Right cardiac atrium (tissue), 5 donors: ENCODE measurements at regions not wholly inside any gene's neighbourhood (a gene's known extent, or its start where the extent isn't known, plus 50 kb on each side); places are given as distances from the start of the nearest gene placed in this dataset.
A peak's percentile ranks its signal among the peaks of the same experiment; 100 is the strongest.

Experiments
- ATAC-seq, 2 donors: fragments of 200-7000 bp; cut with Tn5 transposase; one replicate each; pipeline versions ENCODE4 v1.8.0 to v1.9.1; 2020; ENCODE audit warnings: moderate library complexity in 2 of 2, mild to moderate bottlenecking in 1 of 2
- DNase-seq, 3 donors: peaks; one replicate each; pipeline ENCODE4 v3.0.0-alpha.2; 2020
- H3K27ac ChIP-seq: one replicate; pipeline ENCODE4 v1.5.1; 2013; ENCODE audit warnings: mild to moderate bottlenecking, low read length, control low read depth, moderate library complexity
- H3K27me3 ChIP-seq: one replicate; pipeline ENCODE4 v1.6.1; 2013; ENCODE audit not compliant: control insufficient read depth, insufficient read depth
- H3K4me1 ChIP-seq: one replicate; pipeline ENCODE4 v1.6.1; 2013; ENCODE audit warnings: low read length; ENCODE audit not compliant: control insufficient read depth, insufficient read depth
- H3K4me3 ChIP-seq: one replicate; pipeline ENCODE4 v1.5.1; 2013; ENCODE audit warnings: low read length, control low read depth
- H3K9me3 ChIP-seq: one replicate; pipeline ENCODE4 v1.6.1; 2013; ENCODE audit warnings: low read length; ENCODE audit not compliant: control insufficient read depth
- WGBS: extraction: QIAGEN DNeasy Blood & Tissue Kit; methylation state at CpG from one replicate; pipeline ENCODE4 v1.1.7; 2013; 5-methylcytosine and 5-hydroxymethylcytosine counted together
- intact Hi-C, 4 donors: fragments of 100-400 bp; cut with DNase I; formaldehyde crosslinking; loops; one replicate each; pipeline versions ENCODE4 v1.11.0 to v1.14.0; 2022 to 2023
- donor health status: healthy with polysubstance abuse.
- donor health status: DM: no; HTN: yes; CAD: no.
- donor health status: DM: no; HTN: no; CAD: no.
- donor health status: DM: no; HTN: yes; CAD: no; lungs with severe emphysema.
- donor health status: DM: yes; HTN: yes; CAD: no.

GRCh38 chr11:70501933-70502540 is 103.7 kb downstream of the CTTN start:
- Histone ChIP-seq H3K9me3 (no peaks in the 10 kb centered on the region), H3K4me1 (peaks cover 2% of the 10 kb centered on the region), H3K4me3 (no peak overlapping the region), H3K27ac (no peak overlapping the region), H3K27me3 (no peaks in the 10 kb centered on the region)
- 88% methylated on average over 18 of the region's 18 CpGs for WGBS
- peak in 2 of 3 donors; percentile 50 to 58 for DNase-seq
- intact Hi-C loops = no loop called here
- no peak for ATAC-seq

DNA sequence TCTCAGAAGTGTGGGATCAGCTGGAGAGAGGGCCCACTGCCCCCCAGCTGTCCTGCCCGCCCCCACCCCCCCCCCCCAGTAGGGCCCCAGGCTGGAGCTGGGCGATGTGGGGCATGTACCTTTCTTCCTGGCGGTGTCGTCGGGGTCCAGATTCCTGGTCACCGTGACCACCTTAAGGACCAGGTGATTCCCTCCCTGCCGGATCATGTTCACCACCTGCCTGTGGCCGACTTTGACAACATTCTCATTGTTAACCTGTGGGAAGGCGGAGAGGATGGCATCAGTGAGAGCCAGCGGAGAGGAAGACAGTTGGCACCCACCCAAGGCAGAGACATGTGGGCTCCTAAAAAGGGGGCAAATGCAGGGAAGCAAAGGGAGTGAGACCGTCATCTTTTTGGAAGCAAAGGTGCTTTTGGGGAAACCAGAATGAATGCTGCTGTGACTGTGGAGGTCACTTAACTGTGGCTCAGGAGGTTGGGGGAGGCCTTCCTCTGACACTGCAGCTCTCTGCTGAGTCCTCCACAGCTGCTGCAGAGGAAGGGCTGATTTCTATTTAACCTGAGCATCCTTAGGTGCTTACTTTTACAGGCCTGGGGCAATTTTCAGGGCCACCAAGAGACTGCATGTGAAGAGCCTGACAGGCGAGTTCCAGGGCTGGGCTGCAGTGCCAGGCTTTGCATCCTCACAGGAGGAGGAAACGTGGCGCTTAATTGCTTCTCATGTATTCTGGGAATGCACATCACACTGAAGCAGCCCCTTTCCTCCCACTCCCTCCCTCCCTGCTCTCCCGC is 104.5 kb downstream of the CTTN start:
- peak in 2 of 3 donors; percentile 25 to 34 for DNase-seq
- H3K27me3 ChIP-seq = no peaks in the 10 kb centered on the region
- no peaks in the 10 kb centered on the region for H3K9me3 ChIP-seq
- 86% methylated on average over 15 of the region's 15 CpGs for WGBS
- H3K4me1 ChIP-seq = peaks cover 2% of the 10 kb centered on the region
- no peak overlapping the region for H3K27ac ChIP-seq
- intact Hi-C loops = no loop called here
- no peak for ATAC-seq
- no peak overlapping the region for H3K4me3 ChIP-seq

DNA sequence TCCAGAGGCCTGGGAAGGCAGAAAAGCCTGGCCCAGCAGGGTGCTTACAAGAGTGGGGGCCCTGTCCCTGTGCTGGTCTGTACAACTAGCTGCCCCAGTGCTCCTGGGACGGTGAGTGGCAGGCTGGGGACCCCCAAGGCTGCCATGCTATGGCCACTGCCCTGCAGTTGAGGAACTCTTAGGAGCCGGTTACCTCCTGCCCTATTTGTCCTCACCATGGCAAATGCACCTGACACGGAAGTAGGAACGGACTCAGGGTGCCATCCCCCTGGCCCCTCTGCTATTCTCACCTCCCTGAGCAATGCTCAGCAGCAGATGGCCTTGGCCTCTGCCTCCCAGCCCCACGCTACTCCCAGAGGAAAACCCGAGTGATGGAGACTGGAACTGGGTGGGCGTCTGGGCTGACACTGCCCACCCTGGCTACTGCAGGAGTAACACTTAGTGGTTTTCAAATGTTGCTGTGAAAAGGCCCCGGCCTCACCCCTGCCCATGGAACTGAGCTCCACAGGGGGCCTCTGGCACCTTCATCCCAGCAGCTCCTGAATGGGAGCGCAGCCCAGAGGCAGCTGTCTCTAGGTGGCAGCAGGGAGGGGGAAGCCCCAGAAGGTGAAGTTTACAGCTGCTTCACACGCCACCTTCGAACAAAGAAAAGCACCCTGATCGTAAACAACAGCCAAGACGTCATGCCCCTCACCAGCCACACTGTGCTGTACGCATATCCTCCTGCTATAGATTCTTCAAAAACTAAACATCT is 105.3 kb downstream of the CTTN start:
- ATAC-seq = no peak

DNA sequence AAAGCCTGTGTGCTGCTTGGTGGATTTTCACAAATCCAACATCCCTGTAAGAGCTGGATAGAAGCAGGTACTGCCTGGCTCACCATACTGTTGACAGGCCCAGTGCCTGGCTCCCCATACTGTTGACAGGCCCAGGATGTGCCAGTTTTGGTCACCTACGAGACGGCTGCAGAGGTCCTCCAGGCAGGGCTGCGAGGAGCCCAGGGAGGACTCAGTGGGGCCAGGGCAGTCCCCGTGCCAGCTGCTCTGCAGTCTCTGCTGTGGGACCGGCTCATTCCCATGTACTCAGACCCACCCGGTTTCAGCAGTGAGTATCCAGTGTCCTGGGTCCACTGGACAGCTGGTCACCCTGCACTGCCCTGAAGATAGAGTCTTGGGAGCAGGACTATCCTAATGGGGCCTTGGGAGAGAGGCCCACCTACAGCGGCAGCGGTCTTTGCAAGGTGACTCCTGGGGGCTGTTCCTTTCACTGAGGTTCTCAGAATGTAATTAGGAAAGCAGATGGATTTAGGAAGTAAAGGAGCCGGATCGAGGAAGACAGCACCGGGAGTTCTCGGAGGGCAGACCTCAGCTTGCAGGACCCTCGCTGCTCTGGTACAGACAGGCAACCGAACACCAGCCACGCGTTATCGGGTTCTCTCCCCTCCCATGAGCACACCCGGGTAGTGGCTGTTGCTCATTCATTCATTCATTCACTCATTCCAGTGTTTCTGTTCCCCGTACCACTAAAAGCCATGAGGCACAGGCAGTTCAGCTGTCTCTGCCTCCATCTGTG is 106.1 kb downstream of the CTTN start:
- 85% methylated on average over 19 of the region's 19 CpGs for WGBS
- Histone ChIP-seq H3K9me3 (no peaks in the 10 kb centered on the region), H3K27ac (no peak overlapping the region), H3K27me3 (no peaks in the 10 kb centered on the region), H3K4me1 (peaks cover 2% of the 10 kb centered on the region), H3K4me3 (no peak overlapping the region)
- ATAC-seq (no peak), DNase-seq (peak in 2 of 3 donors; percentile 5 to 23)
- intact Hi-C loops = no loop called here

More for the DNA sequence above, 105.3 kb downstream of the CTTN start:
- WGBS = 76% methylated on average over 14 of the region's 14 CpGs
- H3K4me1 ChIP-seq = peaks cover 2% of the 10 kb centered on the region
- H3K9me3 ChIP-seq = no peaks in the 10 kb centered on the region
- no peaks in the 10 kb centered on the region for H3K27me3 ChIP-seq
- no peak overlapping the region for H3K27ac ChIP-seq
- peak in 2 of 3 donors; percentile 21 to 41 for DNase-seq
- no peak overlapping the region for H3K4me3 ChIP-seq
- intact Hi-C loops = no loop called here

GRCh38 chr11:70505331-70505731 is 107.0 kb downstream of the CTTN start:
- 87% methylated on average over 11 of the region's 11 CpGs for WGBS
- DNase-seq = peak in 1 of 3 donors; percentile 21
- no peak overlapping the region for H3K27ac ChIP-seq
- H3K4me1 ChIP-seq = peaks cover 2% of the 10 kb centered on the region
- H3K9me3 ChIP-seq = no peaks in the 10 kb centered on the region
- ATAC-seq = no peak
- no peak overlapping the region for H3K4me3 ChIP-seq
- H3K27me3 ChIP-seq = no peaks in the 10 kb centered on the region
- intact Hi-C loops = no loop called here

GRCh38 chr11:70505761-70506657 is 107.7 kb downstream of the CTTN start:
- intact Hi-C loops = no loop called here
- peaks cover 2% of the 10 kb centered on the region for H3K4me1 ChIP-seq
- H3K9me3 ChIP-seq = no peaks in the 10 kb centered on the region
- no peak overlapping the region for H3K27ac ChIP-seq
- DNase-seq (peak in 2 of 3 donors; percentile 18 to 23), ATAC-seq (no peak)
- WGBS = 72% methylated on average over 15 of the region's 15 CpGs
- no peak overlapping the region for H3K4me3 ChIP-seq
- no peaks in the 10 kb centered on the region for H3K27me3 ChIP-seq

DNA sequence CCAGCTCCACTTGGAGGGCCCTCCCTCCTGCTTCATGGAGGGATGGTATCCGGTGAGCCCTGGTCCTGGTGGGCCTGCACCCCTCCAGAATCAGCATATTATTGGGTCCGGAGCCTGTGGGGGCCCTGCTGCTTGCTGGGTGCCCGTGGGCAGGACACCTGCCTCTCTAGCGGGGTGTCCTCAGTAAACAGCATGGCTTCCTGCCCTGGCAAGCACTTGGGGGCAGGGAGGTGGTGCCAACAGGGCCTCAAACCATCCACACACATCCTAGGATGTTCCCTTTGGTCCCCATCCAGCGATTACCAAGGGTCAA is 108.3 kb downstream of the CTTN start:
- no peaks in the 10 kb centered on the region for H3K27me3 ChIP-seq
- no peak for ATAC-seq
- H3K9me3 ChIP-seq = no peaks in the 10 kb centered on the region
- WGBS = 80% methylated on average over 5 of the region's 5 CpGs
- intact Hi-C loops = no loop called here
- H3K4me1 ChIP-seq = no peaks in the 10 kb centered on the region
- H3K27ac ChIP-seq = no peak overlapping the region
- DNase-seq = peak in 2 of 3 donors; percentile 9 to 15
- H3K4me3 ChIP-seq = no peak overlapping the region

- intact Hi-C loops = no loop called here
- Histone ChIP-seq H3K27ac (no peak overlapping the region), H3K9me3 (no peaks in the 10 kb centered on the region), H3K27me3 (no peaks in the 10 kb centered on the region), H3K4me1 (no peaks in the 10 kb centered on the region), H3K4me3 (no peak overlapping the region)
- 86% methylated on average over 7 of the region's 7 CpGs for WGBS
- ATAC-seq = no peak
- DNase-seq = peak in 2 of 3 donors; percentile 5 to 23
Observed at GRCh38 chr11:70506986-70507385, 108.7 kb downstream of the CTTN start.

DNA sequence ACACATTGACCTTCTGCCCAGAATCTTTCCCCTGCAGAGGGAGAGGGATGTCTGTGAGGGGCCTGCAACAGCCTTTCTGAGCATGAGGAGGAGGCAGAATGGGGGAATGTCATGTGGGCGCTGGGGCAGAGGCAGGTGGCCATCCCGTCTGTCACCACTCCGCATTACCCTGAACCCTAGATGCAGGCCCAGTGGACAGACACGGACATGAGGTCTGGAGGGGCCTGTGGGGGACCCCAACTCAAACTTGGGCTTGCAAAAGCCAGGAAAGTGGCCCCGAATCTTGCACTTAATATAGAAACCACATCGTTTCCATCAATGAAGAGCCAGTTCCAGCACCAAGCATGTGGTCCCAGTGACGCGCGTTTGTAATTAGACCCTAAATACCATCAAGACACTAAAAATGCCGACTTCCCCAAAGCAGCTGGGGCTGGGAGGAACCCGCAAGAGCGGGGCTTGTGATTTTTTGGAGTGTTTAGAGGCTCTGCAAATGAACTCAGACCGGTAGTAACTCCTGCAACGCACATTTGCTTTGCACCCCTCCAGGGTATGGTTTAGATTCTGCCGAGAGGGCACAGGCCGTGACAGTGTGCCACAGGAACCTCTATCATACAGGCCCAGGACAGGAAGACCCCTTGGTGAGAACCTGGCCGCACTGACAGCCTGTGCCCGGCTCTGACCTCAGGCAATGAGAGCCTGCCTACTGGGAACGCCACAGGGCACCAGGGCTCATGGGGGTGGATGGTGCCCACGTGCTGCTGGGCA is 109.3 kb downstream of the CTTN start:
- Histone ChIP-seq H3K27ac (no peak overlapping the region), H3K27me3 (no peaks in the 10 kb centered on the region), H3K4me3 (no peak overlapping the region), H3K9me3 (no peaks in the 10 kb centered on the region), H3K4me1 (no peaks in the 10 kb centered on the region)
- intact Hi-C loops = no loop called here
- DNase-seq = peak in 2 of 3 donors; percentile 11 to 40
- no peak for ATAC-seq
- 88% methylated on average over 20 of the region's 20 CpGs for WGBS

DNA sequence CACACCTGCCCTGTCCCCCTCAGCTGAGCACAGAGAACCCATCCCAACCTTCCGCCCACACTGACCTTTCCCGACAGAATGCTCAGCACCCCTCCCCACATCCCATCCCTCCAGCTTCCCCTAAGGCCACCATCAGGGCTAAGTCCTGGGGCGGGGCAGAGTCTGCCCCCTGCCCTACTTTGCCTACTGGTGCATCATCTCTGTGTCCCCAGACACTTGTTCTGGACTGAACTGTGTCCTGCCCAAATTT is 109.8 kb downstream of the CTTN start:
- intact Hi-C loops = no loop called here
- H3K4me1 ChIP-seq = no peaks in the 10 kb centered on the region
- no peak overlapping the region for H3K4me3 ChIP-seq
- no peaks in the 10 kb centered on the region for H3K9me3 ChIP-seq
- ATAC-seq (no peak), DNase-seq (peak in 1 of 3 donors; percentile 33)
- H3K27me3 ChIP-seq = no peaks in the 10 kb centered on the region
- 88% methylated on average over 3 of the region's 3 CpGs for WGBS
- H3K27ac ChIP-seq = no peak overlapping the region
